Islet of Langerhans (tissue), 1 donor: ENCODE measurements at regions not wholly inside any gene's neighbourhood (a gene's known extent, or its start where the extent isn't known, plus 50 kb on each side); places are given as distances from the start of the nearest gene placed in this dataset.
"Not testable (repeated sequence)": the region's sequence is repeated elsewhere in the genome, so short reads cannot be mapped to it uniquely, and the experiment has no call there.

ENCODE experiments used
- FAIRE-seq: peaks from one replicate; lab custom pipeline; 2011; peaks lifted over from hg19 to GRCh38; lab: Jason Lieb, UNC

GRCh38 chr21:10366210-10366609 is 155.2 kb upstream of the TPTE start:
- not testable (repeated sequence) for FAIRE-seq

- not testable (repeated sequence) for FAIRE-seq
These were observed 153.8 kb upstream of the TPTE start for GRCh38 chr21:10367586-10367985.

GRCh38 chr21:10368323-10368798 is 153.0 kb upstream of the TPTE start:
- FAIRE-seq: not testable (repeated sequence)

GRCh38 chr21:10369289-10369688 is 152.1 kb upstream of the TPTE start:
- peak; percentile 30 for FAIRE-seq

- not testable (repeated sequence) for FAIRE-seq
These were observed 143.6 kb upstream of the TPTE start for GRCh38 chr21:10377758-10378157.

GRCh38 chr21:10379816-10380215 is 141.6 kb upstream of the TPTE start:
- FAIRE-seq: not testable (repeated sequence)

- FAIRE-seq: not testable (repeated sequence)
These were observed 139.7 kb upstream of the TPTE start for GRCh38 chr21:10381687-10382060.

- FAIRE-seq: not testable (repeated sequence)
These were observed 139.2 kb upstream of the TPTE start for GRCh38 chr21:10382135-10382534.

- FAIRE-seq: not testable (repeated sequence)
These were observed 138.8 kb upstream of the TPTE start for GRCh38 chr21:10382580-10382979.

- FAIRE-seq: not testable (repeated sequence)
These were observed 137.8 kb upstream of the TPTE start for GRCh38 chr21:10383571-10383970.

GRCh38 chr21:10384304-10384861 is 137.0 kb upstream of the TPTE start:
- FAIRE-seq: not testable (repeated sequence)

GRCh38 chr21:10385202-10385601 is 136.2 kb upstream of the TPTE start:
- not testable (repeated sequence) for FAIRE-seq

- FAIRE-seq: not testable (repeated sequence)
These were observed 135.4 kb upstream of the TPTE start for GRCh38 chr21:10385898-10386527.

GRCh38 chr21:10387692-10388450 is 133.5 kb upstream of the TPTE start:
- FAIRE-seq: not testable (repeated sequence)

- FAIRE-seq: not testable (repeated sequence)
These were observed 132.8 kb upstream of the TPTE start for GRCh38 chr21:10388625-10389024.

- FAIRE-seq: not testable (repeated sequence)
These were observed 129.1 kb upstream of the TPTE start for GRCh38 chr21:10392301-10392700.

- FAIRE-seq: not testable (repeated sequence)
These were observed 125.4 kb upstream of the TPTE start for GRCh38 chr21:10395963-10396362.

GRCh38 chr21:10397495-10397915 is 123.9 kb upstream of the TPTE start:
- not testable (repeated sequence) for FAIRE-seq

- FAIRE-seq: not testable (repeated sequence)
These were observed 122.5 kb upstream of the TPTE start for GRCh38 chr21:10398692-10399489.

- not testable (repeated sequence) for FAIRE-seq
These were observed 120.6 kb upstream of the TPTE start for GRCh38 chr21:10400622-10401361.

- not testable (repeated sequence) for FAIRE-seq
These were observed 118.9 kb upstream of the TPTE start for GRCh38 chr21:10402461-10402860.
